ENCODE measurements at regions not wholly inside any gene's neighbourhood (a gene's known extent, or its start where the extent isn't known, plus 50 kb on each side); places are given as distances from the start of the nearest gene placed in this dataset.

DNA sequence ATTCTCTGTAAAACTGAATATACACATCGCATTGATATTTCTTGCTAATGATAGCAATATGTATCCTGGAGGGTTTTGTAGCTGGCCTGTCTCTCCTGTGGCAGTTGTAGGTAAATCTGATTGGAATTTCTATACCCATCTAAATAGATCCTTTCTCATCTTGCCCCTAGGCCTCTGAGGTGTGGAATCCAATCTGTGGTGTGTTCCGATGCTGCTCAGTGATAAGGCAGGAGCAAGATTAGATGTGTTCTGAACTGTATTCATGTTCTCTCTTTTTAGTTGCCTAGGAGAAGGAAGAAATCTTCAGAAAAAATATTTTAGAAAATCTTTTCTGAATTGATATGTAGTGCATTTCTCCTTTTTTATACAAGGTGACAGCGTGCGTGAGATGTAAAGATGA, 507.5 kb downstream of the NR2F1-AS1 start:
- TF ChIP-seq, protein P1, sequence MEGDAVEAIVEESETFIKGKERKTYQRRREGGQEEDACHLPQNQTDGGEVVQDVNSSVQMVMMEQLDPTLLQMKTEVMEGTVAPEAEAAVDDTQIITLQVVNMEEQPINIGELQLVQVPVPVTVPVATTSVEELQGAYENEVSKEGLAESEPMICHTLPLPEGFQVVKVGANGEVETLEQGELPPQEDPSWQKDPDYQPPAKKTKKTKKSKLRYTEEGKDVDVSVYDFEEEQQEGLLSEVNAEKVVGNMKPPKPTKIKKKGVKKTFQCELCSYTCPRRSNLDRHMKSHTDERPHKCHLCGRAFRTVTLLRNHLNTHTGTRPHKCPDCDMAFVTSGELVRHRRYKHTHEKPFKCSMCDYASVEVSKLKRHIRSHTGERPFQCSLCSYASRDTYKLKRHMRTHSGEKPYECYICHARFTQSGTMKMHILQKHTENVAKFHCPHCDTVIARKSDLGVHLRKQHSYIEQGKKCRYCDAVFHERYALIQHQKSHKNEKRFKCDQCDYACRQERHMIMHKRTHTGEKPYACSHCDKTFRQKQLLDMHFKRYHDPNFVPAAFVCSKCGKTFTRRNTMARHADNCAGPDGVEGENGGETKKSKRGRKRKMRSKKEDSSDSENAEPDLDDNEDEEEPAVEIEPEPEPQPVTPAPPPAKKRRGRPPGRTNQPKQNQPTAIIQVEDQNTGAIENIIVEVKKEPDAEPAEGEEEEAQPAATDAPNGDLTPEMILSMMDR (IDR thresholded peaks at IDR 0.05; ENCODE audit: insufficient read depth, low read length): no peak
- TF ChIP-seq, protein P2, sequence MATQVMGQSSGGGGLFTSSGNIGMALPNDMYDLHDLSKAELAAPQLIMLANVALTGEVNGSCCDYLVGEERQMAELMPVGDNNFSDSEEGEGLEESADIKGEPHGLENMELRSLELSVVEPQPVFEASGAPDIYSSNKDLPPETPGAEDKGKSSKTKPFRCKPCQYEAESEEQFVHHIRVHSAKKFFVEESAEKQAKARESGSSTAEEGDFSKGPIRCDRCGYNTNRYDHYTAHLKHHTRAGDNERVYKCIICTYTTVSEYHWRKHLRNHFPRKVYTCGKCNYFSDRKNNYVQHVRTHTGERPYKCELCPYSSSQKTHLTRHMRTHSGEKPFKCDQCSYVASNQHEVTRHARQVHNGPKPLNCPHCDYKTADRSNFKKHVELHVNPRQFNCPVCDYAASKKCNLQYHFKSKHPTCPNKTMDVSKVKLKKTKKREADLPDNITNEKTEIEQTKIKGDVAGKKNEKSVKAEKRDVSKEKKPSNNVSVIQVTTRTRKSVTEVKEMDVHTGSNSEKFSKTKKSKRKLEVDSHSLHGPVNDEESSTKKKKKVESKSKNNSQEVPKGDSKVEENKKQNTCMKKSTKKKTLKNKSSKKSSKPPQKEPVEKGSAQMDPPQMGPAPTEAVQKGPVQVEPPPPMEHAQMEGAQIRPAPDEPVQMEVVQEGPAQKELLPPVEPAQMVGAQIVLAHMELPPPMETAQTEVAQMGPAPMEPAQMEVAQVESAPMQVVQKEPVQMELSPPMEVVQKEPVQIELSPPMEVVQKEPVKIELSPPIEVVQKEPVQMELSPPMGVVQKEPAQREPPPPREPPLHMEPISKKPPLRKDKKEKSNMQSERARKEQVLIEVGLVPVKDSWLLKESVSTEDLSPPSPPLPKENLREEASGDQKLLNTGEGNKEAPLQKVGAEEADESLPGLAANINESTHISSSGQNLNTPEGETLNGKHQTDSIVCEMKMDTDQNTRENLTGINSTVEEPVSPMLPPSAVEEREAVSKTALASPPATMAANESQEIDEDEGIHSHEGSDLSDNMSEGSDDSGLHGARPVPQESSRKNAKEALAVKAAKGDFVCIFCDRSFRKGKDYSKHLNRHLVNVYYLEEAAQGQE (IDR thresholded peaks at IDR 0.05; ENCODE audit: insufficient replicate concordance, low read depth): no peak
- no peak for TF ChIP-seq POLR2AphosphoS5 (IDR thresholded peaks at IDR 0.05; ENCODE audit: low read depth)
- TF ChIP-seq GABPA (IDR thresholded peaks at IDR 0.05; ENCODE audit: low read depth): no peak
- no peak for TF ChIP-seq SPI1 (IDR thresholded peaks at IDR 0.05; ENCODE audit: borderline replicate concordance, low read depth)

Measured in HL-60 (cell line).